GM18499 (cell line): ENCODE measurements at regions not wholly inside any gene's neighbourhood (a gene's known extent, or its start where the extent isn't known, plus 50 kb on each side); places are given as distances from the start of the nearest gene placed in this dataset.

Source experiments
- ATAC-seq: cut with Tn5 transposase; IDR thresholded peaks from one replicate; pipeline ENCODE4 v1.9.1; 2021; ENCODE audit warnings: moderate number of reproducible peaks; ENCODE audit not compliant: insufficient read depth, unreplicated experiment

DNA sequence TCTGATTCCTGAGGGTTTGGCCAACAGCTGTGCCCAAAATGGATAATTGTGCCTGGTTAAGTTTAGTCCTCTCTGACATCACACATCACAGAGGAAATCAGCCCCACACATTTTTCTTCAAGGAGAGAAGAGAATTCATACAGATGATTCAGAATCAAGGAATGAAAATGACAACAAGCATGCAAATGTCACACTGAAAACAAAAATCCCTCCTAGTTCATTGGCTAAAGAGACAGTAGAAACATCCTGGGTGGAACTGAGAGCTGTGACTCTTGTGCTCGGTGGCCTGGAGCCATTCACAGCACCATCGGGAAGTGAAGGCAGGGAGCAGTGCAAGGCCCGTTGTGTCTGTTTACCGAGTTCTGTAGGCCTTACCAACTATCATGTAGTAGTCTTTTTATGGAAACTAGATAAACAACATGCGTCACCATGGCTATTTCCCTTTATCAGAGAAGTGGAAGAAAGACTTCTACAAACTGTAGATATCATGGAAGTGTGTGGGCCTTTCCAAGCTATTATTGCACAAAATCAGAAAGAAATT, 81.7 kb upstream of the TENT5A start:
- no peak for ATAC-seq

DNA sequence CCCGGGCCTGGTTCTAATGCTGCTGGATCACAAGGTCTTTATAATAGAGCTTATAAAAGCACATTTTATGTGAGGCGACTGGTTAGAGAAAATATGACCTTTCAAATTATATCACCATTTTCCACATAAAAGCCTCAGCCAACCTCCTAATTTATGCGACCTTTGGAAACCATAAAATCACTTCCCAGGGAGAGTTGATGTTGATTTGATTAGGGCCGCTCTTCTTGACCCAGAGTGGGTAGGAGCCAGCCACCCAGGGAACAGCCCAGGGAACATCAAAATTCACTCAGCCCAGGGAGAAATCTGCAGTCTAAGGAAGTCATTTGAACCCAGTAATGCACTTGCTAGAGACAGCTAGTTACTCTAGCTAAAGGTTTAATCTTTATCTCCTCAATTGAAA, 79.8 kb upstream of the TENT5A start:
- ATAC-seq = no peak

DNA sequence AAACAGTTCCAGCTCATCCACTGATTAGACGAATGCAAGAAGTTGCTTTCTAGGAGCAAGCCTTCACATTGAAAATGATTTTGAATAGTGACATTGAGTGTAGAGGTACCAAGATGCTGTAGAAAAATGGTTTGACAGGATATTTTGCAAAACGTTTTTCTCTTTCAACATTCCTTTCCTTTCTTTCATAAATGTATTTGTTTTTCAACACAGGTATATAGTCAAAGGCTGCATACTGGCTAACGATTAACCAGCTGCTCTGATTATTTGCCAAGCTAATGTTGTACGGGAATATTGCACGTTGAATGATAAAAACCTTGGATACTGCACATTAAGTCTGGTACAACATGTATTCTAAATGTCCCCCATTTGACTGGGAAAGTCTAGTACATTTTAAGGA, 78.8 kb upstream of the TENT5A start:
- ATAC-seq = no peak

DNA sequence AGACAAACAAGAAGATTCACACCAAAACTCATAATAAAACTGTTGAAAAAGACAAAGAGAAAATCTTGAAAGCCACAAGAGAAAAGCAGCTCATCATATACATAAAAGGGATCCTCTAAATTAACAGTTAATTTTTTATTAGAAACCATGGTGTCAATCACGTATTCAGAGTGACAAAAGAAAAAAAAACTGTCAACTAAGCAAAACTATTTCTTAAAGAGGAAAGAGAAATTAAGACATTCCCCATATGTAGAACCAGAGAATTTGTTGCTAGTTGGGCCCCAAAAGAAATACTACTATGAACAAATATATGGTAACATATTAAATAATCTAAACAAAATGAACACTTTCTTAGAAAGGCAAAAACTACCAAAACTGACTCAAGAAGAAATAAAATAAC, 74.3 kb upstream of the TENT5A start:
- ATAC-seq = no peak

DNA sequence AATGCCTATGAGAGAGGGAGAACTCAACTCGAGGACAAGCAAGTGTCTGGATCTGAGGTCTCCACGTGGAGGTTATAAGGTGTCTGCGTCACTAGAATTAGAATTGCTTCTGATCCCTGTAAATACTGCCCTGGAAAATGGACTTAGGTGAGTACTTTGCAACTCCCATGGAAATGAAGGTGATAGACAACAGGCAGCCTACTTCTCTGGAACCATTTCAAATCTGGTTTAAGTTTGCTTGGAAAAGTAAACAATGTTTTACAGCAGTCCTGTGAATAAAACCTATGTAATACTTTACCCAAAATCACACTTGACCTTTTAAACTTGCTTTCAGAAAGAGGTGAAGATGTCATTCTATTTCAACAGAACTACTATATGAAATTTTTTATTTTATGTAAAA, 70.1 kb upstream of the TENT5A start:
- no peak for ATAC-seq

DNA sequence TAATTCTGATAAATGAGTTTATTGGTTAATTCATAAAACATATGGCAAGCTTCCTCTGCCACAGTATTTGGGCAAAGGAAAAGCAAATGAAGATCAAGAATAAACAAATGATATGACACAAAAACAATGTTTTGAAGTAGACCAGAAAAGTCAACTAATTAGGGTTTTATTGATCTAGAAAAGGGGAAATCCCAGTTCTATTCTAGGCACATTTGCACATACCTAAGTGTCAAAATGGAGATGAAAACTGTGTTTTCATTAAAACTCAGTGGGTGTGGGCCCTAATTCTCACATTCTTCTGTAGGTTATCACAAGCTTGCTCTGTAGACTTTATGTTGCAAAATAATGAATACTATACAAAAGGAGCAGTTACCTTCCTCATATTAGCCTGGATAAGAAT, 69.0 kb upstream of the TENT5A start:
- no peak for ATAC-seq

DNA sequence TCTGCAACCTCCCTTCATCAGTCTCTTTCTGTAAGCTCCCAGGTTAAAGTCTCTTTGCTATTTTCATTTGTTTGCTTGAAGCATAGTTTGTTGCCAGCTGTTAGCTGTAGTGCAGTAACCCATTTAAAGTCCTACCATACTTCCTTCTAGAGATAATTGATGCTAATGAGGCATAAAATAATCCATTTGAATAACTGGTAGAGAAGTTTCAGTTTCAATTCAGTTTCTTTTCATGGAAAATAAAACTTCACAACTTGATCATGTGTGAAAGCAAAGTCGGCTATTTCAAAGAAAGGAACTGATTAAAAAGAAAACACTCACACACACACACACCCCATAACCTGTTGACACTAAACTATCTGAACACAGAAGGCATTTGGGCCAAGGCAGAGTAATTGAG, 68.5 kb upstream of the TENT5A start:
- ATAC-seq = no peak

DNA sequence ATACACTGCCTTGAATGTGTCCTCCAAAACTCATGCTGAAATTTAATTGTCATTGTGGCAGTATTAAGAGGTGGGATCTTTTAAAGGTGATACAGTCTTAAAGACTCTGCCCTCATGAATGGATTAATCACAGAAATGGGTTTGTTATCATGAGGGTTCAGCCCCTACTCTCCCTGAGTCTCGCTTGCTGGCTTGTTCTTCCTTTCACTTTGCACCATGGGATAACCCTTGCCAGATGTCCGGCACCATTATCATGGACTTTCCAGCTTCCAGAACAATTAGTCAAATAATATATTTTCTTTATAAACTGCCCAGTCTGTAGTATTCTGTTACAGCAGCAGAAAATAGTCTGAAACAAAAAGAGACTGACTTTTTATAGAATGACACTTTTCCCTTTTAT, 67.9 kb upstream of the TENT5A start:
- ATAC-seq = no peak

DNA sequence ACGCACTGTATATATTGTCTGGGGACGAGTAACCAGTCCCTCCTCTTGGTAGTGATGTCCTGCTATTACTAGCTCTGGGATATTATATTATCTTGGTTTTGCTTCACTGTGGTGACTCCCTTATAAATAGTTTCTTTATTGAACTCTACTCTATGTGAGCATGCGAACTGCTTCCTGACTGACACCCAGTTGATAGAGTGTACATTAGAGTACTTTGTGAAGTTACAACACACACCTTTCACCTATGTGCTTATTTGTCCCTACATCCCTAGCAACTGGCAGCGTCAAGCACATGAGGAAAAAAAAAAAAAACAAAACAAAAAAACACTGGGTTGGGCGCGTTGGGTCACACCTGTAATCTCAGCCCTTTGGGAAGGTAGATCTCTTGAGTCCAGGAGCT, 67.3 kb upstream of the TENT5A start:
- no peak for ATAC-seq

DNA sequence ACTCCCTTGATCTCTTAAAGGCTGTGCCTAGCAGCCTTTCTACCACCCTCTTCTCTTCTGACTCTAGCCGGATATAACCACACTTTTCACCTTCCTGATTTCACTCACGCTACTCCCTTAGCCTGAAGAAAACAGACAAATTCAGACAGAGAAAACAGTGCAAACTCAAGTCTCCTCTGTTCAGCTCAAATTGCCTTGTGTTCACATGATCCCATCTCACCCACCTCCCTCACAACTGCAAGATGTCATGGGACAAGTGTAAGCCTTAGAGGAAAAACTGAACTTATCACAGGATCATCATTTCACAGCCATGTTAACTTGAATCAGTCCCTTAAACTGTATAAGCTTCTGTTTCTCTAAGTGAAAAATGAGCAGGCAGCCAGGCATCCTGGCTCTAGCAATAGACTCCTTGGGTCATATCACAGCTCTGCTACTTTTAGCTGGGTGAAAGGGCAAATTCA, 66.5 kb upstream of the TENT5A start:
- ATAC-seq = no peak

DNA sequence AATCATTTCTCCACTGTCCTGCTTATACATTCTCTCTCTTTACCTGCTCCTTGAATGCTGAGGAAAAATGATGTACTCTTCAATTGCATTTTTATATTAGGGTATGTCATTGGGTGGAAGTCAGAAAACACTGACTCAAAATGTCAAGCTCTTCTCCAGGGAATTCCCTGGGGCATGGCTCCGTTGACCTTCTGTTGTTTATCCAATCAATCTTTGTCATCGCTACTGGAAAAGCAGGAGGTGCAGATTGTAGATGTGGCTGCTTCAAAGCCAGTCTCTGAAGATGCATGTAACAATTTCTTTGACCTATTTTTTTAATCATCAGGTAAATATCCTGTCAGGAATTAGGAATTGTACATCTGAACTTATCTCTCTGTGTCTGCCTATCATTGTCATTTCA, 63.9 kb upstream of the TENT5A start:
- no peak for ATAC-seq

DNA sequence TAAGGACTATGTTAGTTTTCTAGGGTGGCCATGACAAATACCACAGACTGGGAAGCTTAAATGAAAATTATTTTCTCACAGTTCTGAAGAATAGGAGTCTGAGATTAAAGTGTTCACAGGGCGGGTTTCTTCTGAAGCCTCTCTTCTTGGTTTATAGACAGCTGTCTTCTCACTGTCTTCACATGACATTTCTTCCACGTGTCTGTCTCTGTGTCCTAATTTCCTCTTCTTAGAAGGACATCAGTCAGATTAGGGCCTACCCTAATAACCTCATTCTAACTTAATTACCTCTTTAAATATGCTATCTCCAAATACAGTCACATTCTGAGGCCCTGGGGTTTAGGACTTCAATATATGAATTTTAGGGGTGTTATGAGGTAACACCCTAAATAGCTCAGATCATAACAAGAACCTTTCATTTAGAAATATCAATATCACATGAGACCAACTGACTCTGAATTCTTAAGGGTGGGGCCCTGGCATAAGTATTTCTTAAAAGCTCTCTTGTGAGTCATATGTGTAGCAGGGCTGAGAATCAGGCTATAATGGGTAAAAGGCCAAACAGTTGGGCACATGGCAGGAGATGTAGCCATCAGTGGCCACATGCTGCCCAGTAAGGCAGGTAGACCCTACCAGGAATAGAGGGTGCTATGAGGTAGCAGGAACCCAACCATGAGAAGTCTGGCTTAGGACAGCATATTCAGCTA, 62.0 kb upstream of the TENT5A start:
- no peak for ATAC-seq

DNA sequence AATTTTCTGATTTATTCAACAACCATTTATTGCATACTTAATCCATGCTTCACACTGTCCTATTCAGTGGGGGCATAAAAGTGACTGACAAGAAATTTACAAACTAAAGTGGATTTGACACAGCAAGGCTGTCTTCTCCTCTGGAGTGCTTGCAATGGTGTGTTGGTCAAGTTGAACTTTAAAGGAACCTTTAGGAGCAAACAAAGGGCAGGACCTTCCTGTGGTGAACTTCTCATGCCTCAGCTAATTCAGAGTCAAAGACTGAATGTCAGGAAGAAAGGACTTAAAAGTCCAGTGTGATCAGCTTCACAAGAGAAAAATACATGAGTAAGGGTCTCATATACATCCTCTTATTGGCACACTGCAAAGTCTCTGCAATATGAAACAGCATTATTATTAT, 60.8 kb upstream of the TENT5A start:
- ATAC-seq = no peak

DNA sequence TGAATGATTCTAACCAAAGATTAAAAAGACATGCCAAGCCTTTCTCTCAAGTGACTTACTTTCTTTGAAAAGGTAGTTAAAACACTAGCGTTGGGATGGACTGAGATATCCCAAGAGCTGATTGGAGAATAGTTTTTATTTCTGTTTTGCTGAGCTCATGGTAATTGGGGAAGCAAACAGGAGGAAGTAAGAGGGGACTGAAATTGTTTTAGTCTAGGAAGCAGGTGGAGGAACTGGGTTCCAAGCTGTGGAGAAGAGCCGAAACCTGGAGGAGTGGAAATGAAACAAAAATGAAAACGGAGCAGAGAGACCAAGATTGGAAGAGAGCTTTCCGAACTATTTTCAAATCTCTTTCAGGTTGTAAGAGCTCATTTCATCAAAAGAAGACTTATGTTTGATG, 59.9 kb upstream of the TENT5A start:
- ATAC-seq = no peak

DNA sequence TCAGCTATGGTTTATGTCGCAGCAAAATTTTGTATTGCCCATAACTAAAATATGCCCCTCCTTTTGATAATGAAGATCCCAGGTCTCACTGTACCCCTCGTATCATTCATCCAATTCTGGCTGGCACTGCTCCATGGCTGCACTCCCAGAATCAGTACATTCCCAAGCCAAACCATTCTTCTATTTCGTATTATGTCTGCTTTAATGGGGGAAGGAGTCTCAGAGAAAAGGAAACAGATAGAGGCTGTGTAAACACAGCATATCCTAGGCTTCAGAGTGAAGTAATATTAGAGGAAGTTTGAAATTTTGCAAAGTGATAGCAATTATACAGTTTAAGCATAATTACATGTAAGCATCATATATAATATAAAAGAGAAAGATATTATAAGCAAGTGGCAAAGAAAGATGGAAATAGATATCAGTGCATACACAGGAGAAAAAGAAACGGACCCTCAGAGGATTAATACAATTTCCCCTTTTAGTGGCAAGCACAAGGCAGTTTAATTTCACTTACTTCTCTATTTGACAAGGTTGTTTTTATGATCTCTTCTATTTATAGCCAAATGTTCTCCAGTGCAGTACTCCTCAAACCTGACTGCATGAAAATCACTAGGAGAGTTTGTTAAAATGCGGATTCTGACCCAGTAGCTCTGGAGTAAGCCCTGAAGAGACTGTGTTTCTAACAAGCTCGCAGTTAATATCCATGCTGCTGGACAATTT, 56.5 kb upstream of the TENT5A start:
- ATAC-seq = no peak

DNA sequence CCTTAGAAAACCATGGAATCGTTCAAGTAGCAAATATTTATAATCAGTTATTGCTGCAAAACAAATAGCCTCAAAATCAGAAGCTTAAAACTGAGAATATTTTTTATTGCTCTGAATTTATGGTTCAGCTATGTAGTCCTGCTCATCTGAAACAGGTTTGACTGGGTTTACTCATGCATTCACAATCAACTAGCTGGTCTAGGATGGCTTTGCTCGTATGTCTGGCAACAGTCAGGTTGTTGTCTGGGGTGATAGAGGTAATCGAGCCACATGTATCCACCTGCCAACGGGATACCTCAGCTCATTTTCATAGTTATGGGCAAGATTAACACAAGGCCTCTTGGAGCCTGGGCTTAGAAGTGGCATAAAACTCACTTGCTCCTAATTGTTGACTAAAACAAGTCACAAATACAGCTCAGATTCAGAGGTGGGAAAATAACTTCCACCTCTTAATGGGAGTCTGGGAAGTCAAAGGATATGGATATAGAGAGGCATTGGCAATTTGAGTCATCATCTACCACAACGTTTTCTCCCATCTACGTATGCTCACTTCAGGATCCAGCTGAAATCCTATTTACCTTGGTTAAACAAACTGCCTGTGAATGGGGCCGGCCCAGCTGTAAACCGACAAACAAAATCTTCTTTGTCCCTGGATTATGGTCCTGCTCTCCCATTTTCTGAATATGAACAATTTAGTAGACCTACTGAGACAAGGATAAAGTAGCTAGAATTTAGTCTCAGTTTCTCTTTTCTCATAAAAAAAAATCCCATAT, 54.5 kb upstream of the TENT5A start:
- no peak for ATAC-seq

DNA sequence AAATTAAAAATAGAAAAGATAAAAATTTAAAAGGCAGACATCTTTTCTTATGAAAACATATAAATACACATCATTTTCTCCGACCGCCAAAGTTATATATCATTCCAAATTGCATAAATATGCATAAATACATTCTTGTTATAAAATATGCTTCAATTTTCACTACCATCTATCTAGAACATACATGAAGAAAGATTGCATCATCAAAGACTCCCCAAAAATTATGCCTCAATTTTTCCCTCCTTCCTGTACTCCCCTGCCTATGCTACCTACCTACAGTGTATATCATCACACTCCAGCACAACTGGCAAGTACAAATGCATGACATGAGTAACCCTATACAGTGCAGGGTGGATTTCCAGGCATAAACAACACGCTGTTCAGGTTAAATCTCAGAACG, 49.9 kb upstream of the TENT5A start:
- no peak for ATAC-seq
